ENCODE measurements at regions not wholly inside any gene's neighbourhood (a gene's known extent, or its start where the extent isn't known, plus 50 kb on each side); places are given as distances from the start of the nearest gene placed in this dataset.

DNA sequence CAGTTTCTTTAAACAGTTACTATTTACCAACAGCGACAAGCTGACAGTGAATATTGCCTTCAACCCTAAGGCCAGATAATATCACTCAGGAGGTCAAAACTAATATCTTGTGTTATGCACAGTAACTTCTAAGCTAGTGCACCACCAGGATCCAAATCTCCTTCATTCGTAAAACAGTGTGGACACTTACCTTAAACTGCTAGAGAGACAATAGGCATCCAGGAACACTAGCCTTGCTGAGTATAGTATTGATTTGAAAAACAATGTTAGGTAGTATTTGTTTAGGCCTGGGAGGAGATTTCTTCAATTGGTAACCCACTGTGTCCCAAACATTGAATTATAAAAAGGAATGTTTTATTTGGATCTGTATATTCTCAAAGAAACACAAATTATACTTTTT lies 707.9 kb upstream of the UBE2E2 start:
- no peak for TF ChIP-seq CTCF (IDR thresholded peaks at IDR 0.05; ENCODE audit: control extremely low read depth in 1 of 3, insufficient read depth in 1 of 3, low read depth in 1 of 3, low read length in 3 of 3)
- no peak for TF ChIP-seq POLR2A (IDR thresholded peaks at IDR 0.05; ENCODE audit: control extremely low read depth in 1 of 2, low read depth in 2 of 2, low read length in 2 of 2)
- no peak for TF ChIP-seq EZH2 (IDR thresholded peaks at IDR 0.05; ENCODE audit: low read depth, low read length, severe bottlenecking)
- TF ChIP-seq GTF2F1 (IDR thresholded peaks at IDR 0.05; ENCODE audit: borderline replicate concordance, low read depth, low read length): no peak
- TF ChIP-seq ATF2 (IDR thresholded peaks at IDR 0.05; ENCODE audit: low read length): no peak
- no peak for TF ChIP-seq TAF1 (IDR thresholded peaks at IDR 0.05; ENCODE audit: low read depth, low read length)
- no peak for TF ChIP-seq RAD21 (IDR thresholded peaks at IDR 0.05 in 1 of 2, conservative IDR thresholded peaks at IDR 0.05 in 1 of 2; ENCODE audit: low read depth in 2 of 2, low read length in 2 of 2)
- TF ChIP-seq HDAC6 (IDR thresholded peaks at IDR 0.05; ENCODE audit: low read depth, low read length): no peak
- TF ChIP-seq SIRT6 (IDR thresholded peaks at IDR 0.05; ENCODE audit: low read length): no peak
- no peak for TF ChIP-seq EP300 (IDR thresholded peaks at IDR 0.05; ENCODE audit: borderline replicate concordance in 1 of 2, low read depth in 2 of 2, low read length in 2 of 2)
- no peak for TF ChIP-seq BCL11A (IDR thresholded peaks at IDR 0.05; ENCODE audit: low read depth in 2 of 2, low read length in 2 of 2)

All from H1 (cell line).